CD14-positive monocyte (primary cell): ENCODE measurements at regions not wholly inside any gene's neighbourhood (a gene's known extent, or its start where the extent isn't known, plus 50 kb on each side); places are given as distances from the start of the nearest gene placed in this dataset.

ENCODE experiments used
- DNase-seq, 3 donors: peaks; one replicate each; pipeline ENCODE4 v3.0.0-alpha.2; 2011 to 2022
- H2AFZ ChIP-seq: 2 replicates; pipeline ENCODE4 v1.6.0; 2012; ENCODE audit warnings: mild to moderate bottlenecking, low read depth, low read length, inconsistent platforms; ENCODE audit not compliant: insufficient read depth, poor library complexity, severe bottlenecking
- H3K27ac ChIP-seq, 2 donors: 1 replicate in 1 of 2; 2 replicates in 1 of 2; pipeline ENCODE4 v1.5.1; 2012 to 2013; ENCODE audit warnings: low read length in 2 of 2, control low read depth in 1 of 2, inconsistent platforms in 1 of 2, low read depth in 1 of 2, mild to moderate bottlenecking in 1 of 2
- H3K27me3 ChIP-seq, 2 donors: one replicate each; pipeline versions ENCODE4 v1.6.0 to v1.6.1; 2011 to 2013; ENCODE audit warnings: low read length in 2 of 2; ENCODE audit not compliant: control insufficient read depth in 2 of 2, insufficient read depth in 2 of 2
- H3K36me3 ChIP-seq, 2 donors: replicated peaks in 1 of 2; 1 replicate in 1 of 2; 2 replicates in 1 of 2; pipeline versions ENCODE4 v1.5.1 to v1.6.1; 2012 to 2013; ENCODE audit warnings: low read length in 2 of 2, control low read depth in 1 of 2, inconsistent platforms in 1 of 2, mild to moderate bottlenecking in 1 of 2; ENCODE audit not compliant: insufficient read depth in 2 of 2, control insufficient read depth in 1 of 2
- H3K4me1 ChIP-seq, 2 donors: 1 replicate in 1 of 2; 2 replicates in 1 of 2; pipeline versions ENCODE4 v1.5.1 to v1.6.1; 2012 to 2013; ENCODE audit warnings: low read length in 2 of 2, control low read depth in 1 of 2, inconsistent platforms in 1 of 2, mild to moderate bottlenecking in 1 of 2, moderate library complexity in 1 of 2; ENCODE audit not compliant: insufficient read depth in 2 of 2, control insufficient read depth in 1 of 2
- H3K4me2 ChIP-seq: replicated peaks from 2 replicates; pipeline ENCODE3; 2012; ENCODE audit warnings: low read length, moderate library complexity, mild to moderate bottlenecking; ENCODE audit not compliant: poor library complexity, severe bottlenecking; ENCODE audit errors: extremely low read depth
- H3K4me3 ChIP-seq, 3 experiments: fragments of 200-600 bp in 1 of 3; sonication (generic) in 1 of 3; replicated peaks in 1 of 3; 1 replicate in 2 of 3; 2 replicates in 1 of 3; pipeline ENCODE4 v1.5.1; 2011 to 2013; ENCODE audit warnings: low read length in 3 of 3, mild to moderate bottlenecking in 3 of 3, control low read depth in 2 of 3, low read depth in 2 of 3, inconsistent platforms in 1 of 3, moderate library complexity in 1 of 3
- H3K79me2 ChIP-seq: 2 replicates; pipeline ENCODE4 v1.6.0; 2012; ENCODE audit warnings: mild to moderate bottlenecking, control low read depth, inconsistent platforms, low read length, moderate library complexity; ENCODE audit not compliant: insufficient read depth
- H3K9ac ChIP-seq: 2 replicates; pipeline ENCODE4 v1.6.0; 2017; ENCODE audit warnings: low read length, mild to moderate bottlenecking; ENCODE audit not compliant: insufficient read depth, poor library complexity, severe bottlenecking
- H3K9me3 ChIP-seq, 2 donors: replicated peaks in 1 of 2; 1 replicate in 1 of 2; 2 replicates in 1 of 2; pipeline versions ENCODE4 v1.5.1 to v1.6.1; 2012 to 2013; ENCODE audit warnings: low read length in 2 of 2, control low read depth in 1 of 2; ENCODE audit not compliant: control insufficient read depth in 1 of 2, insufficient read depth in 1 of 2
- H4K20me1 ChIP-seq: 2 replicates; pipeline ENCODE4 v1.6.0; 2012; ENCODE audit warnings: mild to moderate bottlenecking, low read length, control low read depth, moderate library complexity; ENCODE audit not compliant: insufficient read depth
- H3K27ac Mint-ChIP-seq, 7 donors: one replicate each; pipeline ENCODE4 v1.8.0; 2020; ENCODE audit warnings: mild to moderate bottlenecking in 7 of 7, mixed read lengths in 7 of 7, moderate library complexity in 6 of 7, inconsistent platforms in 2 of 7
- H3K27me3 Mint-ChIP-seq, 3 donors: one replicate each; pipeline ENCODE4 v1.8.0; 2021 to 2022; ENCODE audit warnings: low read depth in 3 of 3, mild to moderate bottlenecking in 3 of 3, mixed read lengths in 3 of 3, moderate library complexity in 3 of 3, inconsistent platforms in 1 of 3
- H3K36me3 Mint-ChIP-seq, 2 donors: one replicate each; pipeline ENCODE4 v1.8.0; 2020; ENCODE audit warnings: mixed read lengths in 2 of 2, inconsistent platforms in 1 of 2, mild to moderate bottlenecking in 1 of 2
- H3K4me1 Mint-ChIP-seq: one replicate; pipeline ENCODE4 v1.8.0; 2020; ENCODE audit warnings: mild to moderate bottlenecking, mixed read lengths
- H3K4me3 Mint-ChIP-seq, 2 donors: one replicate each; pipeline ENCODE4 v1.8.0; 2020; ENCODE audit warnings: mild to moderate bottlenecking in 2 of 2, mixed read lengths in 2 of 2, moderate library complexity in 1 of 2
- H3K9me3 Mint-ChIP-seq, 7 donors: one replicate each; pipeline ENCODE4 v1.8.0; 2020 to 2022; ENCODE audit warnings: mixed read lengths in 7 of 7, mild to moderate bottlenecking in 6 of 7, moderate library complexity in 6 of 7, inconsistent platforms in 2 of 7
- WGBS: methylation state at CpG from one replicate; pipeline ENCODE4 v1.1.5; 2013; ENCODE audit warnings: missing lambda C conversion rate; ENCODE audit not compliant: insufficient coverage; 5-methylcytosine and 5-hydroxymethylcytosine counted together
- intact Hi-C, 2 donors: fragments of 100-400 bp; cut with micrococcal nuclease; formaldehyde crosslinking; loops; one replicate each; pipeline versions ENCODE4 v1.15.0 to v1.15.1; 2023
- TF ChIP-seq, protein P1 (sequence below): fragments of 200-600 bp; IDR thresholded peaks from one replicate; pipeline ENCODE4 v1.8.0; 2022; ENCODE audit warnings: antibody characterized with exemption, mild to moderate bottlenecking

DNA sequence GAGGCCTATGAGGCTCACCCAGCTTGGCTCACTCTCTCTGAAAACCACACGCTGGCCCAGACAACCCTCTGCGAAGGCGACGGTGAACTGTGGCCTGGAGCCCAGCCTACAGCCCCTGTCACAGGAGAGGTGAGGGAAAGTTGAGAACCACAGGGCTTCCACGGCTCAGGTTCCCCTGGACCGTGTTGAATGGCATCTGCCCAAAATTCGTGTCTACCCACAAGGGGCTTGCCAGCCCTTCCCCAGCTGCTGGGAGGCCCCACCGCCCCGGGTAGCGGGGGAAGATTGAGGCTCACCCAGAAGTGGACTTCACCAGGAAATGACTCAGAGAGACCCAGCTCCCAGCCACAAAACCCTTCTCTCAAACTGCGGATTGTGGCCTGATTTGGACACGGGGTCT, 197.1 kb downstream of the CTTN start:
- DNase-seq: no peak
- Histone ChIP-seq H3K27me3 (no peaks in the 10 kb centered on the region), H3K79me2 (no peaks in the 10 kb centered on the region), H2AFZ (no peak overlapping the region), H3K9ac (no peak overlapping the region), H3K27ac (no peak overlapping the region), H3K36me3 (no peaks in the 10 kb centered on the region), H3K4me1 (no peaks in the 10 kb centered on the region), H3K9me3 (no peaks in the 10 kb centered on the region), H3K4me2 (no peak overlapping the region), H3K4me3 (no peak overlapping the region), H4K20me1 (no peaks in the 10 kb centered on the region)
- H3K4me1 Mint-ChIP-seq: peaks cover 5% of the 10 kb centered on the region
- TF ChIP-seq, protein P1, sequence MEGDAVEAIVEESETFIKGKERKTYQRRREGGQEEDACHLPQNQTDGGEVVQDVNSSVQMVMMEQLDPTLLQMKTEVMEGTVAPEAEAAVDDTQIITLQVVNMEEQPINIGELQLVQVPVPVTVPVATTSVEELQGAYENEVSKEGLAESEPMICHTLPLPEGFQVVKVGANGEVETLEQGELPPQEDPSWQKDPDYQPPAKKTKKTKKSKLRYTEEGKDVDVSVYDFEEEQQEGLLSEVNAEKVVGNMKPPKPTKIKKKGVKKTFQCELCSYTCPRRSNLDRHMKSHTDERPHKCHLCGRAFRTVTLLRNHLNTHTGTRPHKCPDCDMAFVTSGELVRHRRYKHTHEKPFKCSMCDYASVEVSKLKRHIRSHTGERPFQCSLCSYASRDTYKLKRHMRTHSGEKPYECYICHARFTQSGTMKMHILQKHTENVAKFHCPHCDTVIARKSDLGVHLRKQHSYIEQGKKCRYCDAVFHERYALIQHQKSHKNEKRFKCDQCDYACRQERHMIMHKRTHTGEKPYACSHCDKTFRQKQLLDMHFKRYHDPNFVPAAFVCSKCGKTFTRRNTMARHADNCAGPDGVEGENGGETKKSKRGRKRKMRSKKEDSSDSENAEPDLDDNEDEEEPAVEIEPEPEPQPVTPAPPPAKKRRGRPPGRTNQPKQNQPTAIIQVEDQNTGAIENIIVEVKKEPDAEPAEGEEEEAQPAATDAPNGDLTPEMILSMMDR: no peak
- H3K27ac Mint-ChIP-seq: no peak overlapping the region
- H3K9me3 Mint-ChIP-seq: no peaks in the 10 kb centered on the region
- no peak overlapping the region for H3K4me3 Mint-ChIP-seq
- 0% methylated on average over 3 of the region's 12 CpGs for WGBS
- intact Hi-C loops: no loop called here
- H3K27me3 Mint-ChIP-seq: peaks cover 11 to 13% (median 13%) of the 10 kb centered on the region in 3 donors
- H3K36me3 Mint-ChIP-seq: no peaks in the 10 kb centered on the region

DNA sequence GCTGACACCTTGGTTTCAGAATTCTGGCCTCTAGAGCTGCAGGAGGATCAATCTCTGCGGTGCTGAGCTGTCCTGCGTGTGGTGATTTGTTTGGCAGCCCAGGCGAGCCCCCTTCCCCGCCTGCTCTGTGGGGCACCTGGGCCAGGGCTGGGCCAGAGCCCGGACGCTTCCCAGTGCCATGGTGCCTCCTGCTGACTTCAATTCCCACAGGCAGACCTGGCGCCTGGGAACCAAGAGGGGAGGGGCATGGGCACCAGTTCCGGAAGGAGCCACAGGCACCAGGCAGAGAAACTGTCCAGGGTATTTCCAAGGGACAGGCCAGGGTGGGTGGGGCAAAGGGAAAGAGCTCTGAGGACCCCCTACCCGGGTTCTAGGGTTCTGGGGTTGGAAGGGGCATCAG, 197.8 kb downstream of the CTTN start:
- no peak overlapping the region for H3K27ac Mint-ChIP-seq
- Histone ChIP-seq H3K4me2 (no peak overlapping the region), H3K4me1 (no peaks in the 10 kb centered on the region), H3K27me3 (no peaks in the 10 kb centered on the region), H2AFZ (no peak overlapping the region), H3K9me3 (no peaks in the 10 kb centered on the region), H3K9ac (no peak overlapping the region), H3K4me3 (no peak overlapping the region), H4K20me1 (no peaks in the 10 kb centered on the region), H3K36me3 (no peaks in the 10 kb centered on the region), H3K79me2 (no peaks in the 10 kb centered on the region), H3K27ac (no peak overlapping the region)
- TF ChIP-seq, protein P1: no peak
- 96% methylated on average over 6 of the region's 9 CpGs for WGBS
- no peak overlapping the region for H3K4me3 Mint-ChIP-seq
- H3K9me3 Mint-ChIP-seq: no peaks in the 10 kb centered on the region
- no peak for DNase-seq
- intact Hi-C loops: no loop called here
- peaks cover 5% of the 10 kb centered on the region for H3K4me1 Mint-ChIP-seq
- H3K36me3 Mint-ChIP-seq: no peaks in the 10 kb centered on the region
- peaks cover 8 to 10% (median 9%) of the 10 kb centered on the region in 3 donors for H3K27me3 Mint-ChIP-seq
